Osteoblast (primary cell): ENCODE measurements at regions not wholly inside any gene's neighbourhood (a gene's known extent, or its start where the extent isn't known, plus 50 kb on each side); places are given as distances from the start of the nearest gene placed in this dataset.

Experiments used
- DNase-seq: peaks from one replicate; pipeline ENCODE4 v3.0.0; 2011; ENCODE audit warnings: low spot score, mixed read lengths; ENCODE audit not compliant: insufficient read length; ENCODE audit errors: missing footprints
- H2AFZ ChIP-seq: 2 replicates; pipeline ENCODE4 v1.6.0; 2011; ENCODE audit warnings: mild to moderate bottlenecking, low read length
- H3K27ac ChIP-seq: 2 replicates; pipeline ENCODE4 v1.5.1; 2011; ENCODE audit warnings: mild to moderate bottlenecking, low read depth, low read length, moderate library complexity
- H3K27me3 ChIP-seq: 2 replicates; pipeline ENCODE4 v1.6.0; 2012; ENCODE audit warnings: mild to moderate bottlenecking, control low read depth, inconsistent platforms, low read length, moderate library complexity; ENCODE audit not compliant: insufficient read depth
- H3K36me3 ChIP-seq: 2 replicates; pipeline ENCODE4 v1.5.1; 2011; ENCODE audit warnings: mild to moderate bottlenecking, low read length, control low read depth, moderate library complexity; ENCODE audit not compliant: insufficient read depth
- H3K4me1 ChIP-seq: 2 replicates; pipeline ENCODE4 v1.5.1; 2011; ENCODE audit warnings: mild to moderate bottlenecking, low read length, control low read depth, moderate library complexity; ENCODE audit not compliant: insufficient read depth
- H3K4me2 ChIP-seq: 2 replicates; pipeline ENCODE4 v1.6.0; 2011; ENCODE audit warnings: mild to moderate bottlenecking, low read length; ENCODE audit not compliant: insufficient read depth
- H3K4me3 ChIP-seq: fragments of 200-600 bp; sonication (generic); 3 replicates; pipeline ENCODE4 v1.5.1; 2012; ENCODE audit warnings: mild to moderate bottlenecking, low read length, inconsistent platforms; ENCODE audit not compliant: insufficient read depth
- H3K79me2 ChIP-seq: 2 replicates; pipeline ENCODE4 v1.6.0; 2012; ENCODE audit warnings: mild to moderate bottlenecking, low read length, control low read depth, inconsistent platforms; ENCODE audit not compliant: insufficient read depth
- H3K9me3 ChIP-seq: 2 replicates; pipeline ENCODE4 v1.5.1; 2011; ENCODE audit warnings: low read depth, low read length, control low read depth
- H4K20me1 ChIP-seq: 2 replicates; pipeline ENCODE4 v1.6.0; 2012; ENCODE audit warnings: mild to moderate bottlenecking, low read length, control low read depth; ENCODE audit not compliant: insufficient read depth
- CTCF ChIP-seq: IDR thresholded peaks from 2 replicates; pipeline ENCODE4 v1.5.1; 2011; ENCODE audit warnings: mild to moderate bottlenecking, low read depth, low read length, moderate library complexity; ENCODE audit errors: extremely low read depth

GRCh38 chr2:239468491-239469105 lies 67.8 kb upstream of the HDAC4 start:
- H3K27me3 ChIP-seq: no peaks in the 10 kb centered on the region
- H4K20me1 ChIP-seq: no peaks in the 10 kb centered on the region
- no peak overlapping the region for H3K4me3 ChIP-seq
- no peaks in the 10 kb centered on the region for H3K9me3 ChIP-seq
- H3K79me2 ChIP-seq: no peaks in the 10 kb centered on the region
- DNase-seq: no peak
- H2AFZ ChIP-seq: no peak overlapping the region
- H3K4me2 ChIP-seq: no peak overlapping the region
- H3K4me1 ChIP-seq: no peaks in the 10 kb centered on the region
- TF ChIP-seq CTCF: no peak
- H3K36me3 ChIP-seq: no peaks in the 10 kb centered on the region
- H3K27ac ChIP-seq: no peak overlapping the region

- no peak overlapping the region for H3K27ac ChIP-seq
- no peaks in the 10 kb centered on the region for H3K27me3 ChIP-seq
- no peaks in the 10 kb centered on the region for H3K4me1 ChIP-seq
- no peaks in the 10 kb centered on the region for H4K20me1 ChIP-seq
- TF ChIP-seq CTCF: no peak
- H3K4me3 ChIP-seq: no peak overlapping the region
- no peaks in the 10 kb centered on the region for H3K9me3 ChIP-seq
- H3K4me2 ChIP-seq: no peak overlapping the region
- DNase-seq: peak; percentile 44
- no peaks in the 10 kb centered on the region for H3K36me3 ChIP-seq
- no peaks in the 10 kb centered on the region for H3K79me2 ChIP-seq
- H2AFZ ChIP-seq: no peak overlapping the region
Observed at GRCh38 chr2:239467956-239468490, 67.2 kb upstream of the HDAC4 start.

- H3K27ac ChIP-seq: no peak overlapping the region
- no peak overlapping the region for H2AFZ ChIP-seq
- peak; percentile 69 for DNase-seq
- no peak overlapping the region for H3K4me2 ChIP-seq
- H3K79me2 ChIP-seq: no peaks in the 10 kb centered on the region
- no peaks in the 10 kb centered on the region for H3K27me3 ChIP-seq
- H3K4me1 ChIP-seq: no peaks in the 10 kb centered on the region
- no peaks in the 10 kb centered on the region for H3K9me3 ChIP-seq
- H4K20me1 ChIP-seq: no peaks in the 10 kb centered on the region
- no peak overlapping the region for H3K4me3 ChIP-seq
- TF ChIP-seq CTCF: no peak
- H3K36me3 ChIP-seq: no peaks in the 10 kb centered on the region
Observed at GRCh38 chr2:239467281-239467955, 66.6 kb upstream of the HDAC4 start.

GRCh38 chr2:239466755-239467271 lies 66.0 kb upstream of the HDAC4 start:
- Histone ChIP-seq H3K27me3 (no peaks in the 10 kb centered on the region), H3K4me1 (no peaks in the 10 kb centered on the region), H3K4me2 (no peak overlapping the region), H2AFZ (no peak overlapping the region), H3K27ac (no peak overlapping the region), H3K4me3 (no peak overlapping the region), H3K36me3 (no peaks in the 10 kb centered on the region), H4K20me1 (no peaks in the 10 kb centered on the region), H3K79me2 (no peaks in the 10 kb centered on the region), H3K9me3 (no peaks in the 10 kb centered on the region)
- no peak for TF ChIP-seq CTCF
- DNase-seq: peak; percentile 52
